Testis (tissue), 2 donors: ENCODE measurements at regions not wholly inside any gene's neighbourhood (a gene's known extent, or its start where the extent isn't known, plus 50 kb on each side); places are given as distances from the start of the nearest gene placed in this dataset.

Source experiments
- DNase-seq: peaks from one replicate; pipeline ENCODE4 v3.0.0-alpha.2; 2019
- H3K27ac ChIP-seq, 2 donors: fragments of 200-600 bp; sonication (generic); one replicate each; pipeline ENCODE4 v1.5.1; 2019
- H3K27me3 ChIP-seq: fragments of 200-600 bp; sonication (generic); one replicate; pipeline ENCODE4 v1.5.1; 2019
- H3K36me3 ChIP-seq: fragments of 200-600 bp; sonication (generic); one replicate; pipeline ENCODE4 v1.5.1; 2017; ENCODE audit warnings: low read depth; ENCODE audit errors: missing control alignments
- H3K4me1 ChIP-seq: fragments of 200-600 bp; sonication (generic); one replicate; pipeline ENCODE4 v1.5.1; 2019
- H3K4me3 ChIP-seq, 2 donors: fragments of 200-600 bp; sonication (generic); one replicate each; pipeline ENCODE4 v1.5.1; 2017 to 2019
- H3K9me3 ChIP-seq: fragments of 200-600 bp; sonication (generic); one replicate; pipeline ENCODE4 v1.5.1; 2017
- CTCF ChIP-seq, 3 experiments: fragments of 450-650 bp in 2 of 3; fragments of 200-600 bp in 1 of 3; sonication (generic) in 1 of 3; IDR thresholded peaks; one replicate each; pipeline ENCODE4 v1.5.1; 2016 to 2019; ENCODE audit warnings: antibody characterized with exemption in 3 of 3, mild to moderate bottlenecking in 2 of 3, moderate library complexity in 1 of 3
- POLR2A ChIP-seq: fragments of 450-650 bp; IDR thresholded peaks from one replicate; pipeline ENCODE4 v1.6.1; 2017; ENCODE audit warnings: antibody characterized with exemption, mild to moderate bottlenecking, moderate library complexity
- WGBS, 2 donors: methylation state at CpG; one replicate each; pipeline ENCODE4 v1.1.5; 2018; 5-methylcytosine and 5-hydroxymethylcytosine counted together
- intact Hi-C: fragments of 100-400 bp; cut with DNase I; formaldehyde crosslinking; loops from one replicate; pipeline ENCODE4 v1.15.1; 2023; ENCODE audit warnings: low total_unique reads

- Histone ChIP-seq H3K4me1 (no peaks in the 10 kb centered on the region), H3K36me3 (no peaks in the 10 kb centered on the region), H3K27me3 (no peaks in the 10 kb centered on the region), H3K9me3 (no peaks in the 10 kb centered on the region), H3K4me3 (no peak overlapping the region), H3K27ac (no peak overlapping the region)
- WGBS, 2 donors: 79 to 80% methylated on average over 3 of the region's 3 CpGs
- no peak for TF ChIP-seq POLR2A
- no peak for TF ChIP-seq CTCF (IDR thresholded peaks at IDR 0.05)
- intact Hi-C loops: no loop called here
- DNase-seq: peak; percentile 32
Measured at GRCh38 chr11:19389787-19390303, 149.1 kb upstream of the E2F8 start.

GRCh38 chr11:19382131-19382611 lies 141.4 kb upstream of the E2F8 start:
- 10 to 32% methylated on average over 15 to 16 of the region's 16 CpGs for WGBS, 2 donors
- peak; percentile 75 for DNase-seq
- intact Hi-C loops: no loop called here
- no peaks in the 10 kb centered on the region for H3K9me3 ChIP-seq
- TF ChIP-seq CTCF (IDR thresholded peaks at IDR 0.05): no peak
- no peak for TF ChIP-seq POLR2A
- no peak overlapping the region for H3K4me3 ChIP-seq
- no peaks in the 10 kb centered on the region for H3K27me3 ChIP-seq
- H3K27ac ChIP-seq: no peak overlapping the region
- peaks cover 4% of the 10 kb centered on the region for H3K4me1 ChIP-seq
- no peaks in the 10 kb centered on the region for H3K36me3 ChIP-seq

GRCh38 chr11:19380375-19380774 lies 139.6 kb upstream of the E2F8 start:
- H3K4me3 ChIP-seq: no peak overlapping the region
- H3K27me3 ChIP-seq: no peaks in the 10 kb centered on the region
- H3K9me3 ChIP-seq: no peaks in the 10 kb centered on the region
- peaks cover 4% of the 10 kb centered on the region for H3K4me1 ChIP-seq
- no peak for TF ChIP-seq POLR2A
- TF ChIP-seq CTCF (IDR thresholded peaks at IDR 0.05): no peak
- no peak for DNase-seq
- WGBS, 2 donors: 52 to 73% methylated on average over 2 of the region's 2 CpGs
- no peaks in the 10 kb centered on the region for H3K36me3 ChIP-seq
- intact Hi-C loops: no loop called here
- no peak overlapping the region for H3K27ac ChIP-seq

- H3K27ac ChIP-seq: no peak overlapping the region
- peaks cover 4% of the 10 kb centered on the region for H3K4me1 ChIP-seq
- 66 to 72% methylated on average over 7 of the region's 7 CpGs for WGBS, 2 donors
- intact Hi-C loops: no loop called here
- DNase-seq: no peak
- no peaks in the 10 kb centered on the region for H3K9me3 ChIP-seq
- H3K36me3 ChIP-seq: no peaks in the 10 kb centered on the region
- H3K27me3 ChIP-seq: no peaks in the 10 kb centered on the region
- H3K4me3 ChIP-seq: no peak overlapping the region
- TF ChIP-seq CTCF (IDR thresholded peaks at IDR 0.05) (no peak), POLR2A (no peak)
Measured at GRCh38 chr11:19379465-19379864, 138.7 kb upstream of the E2F8 start.

- H3K27ac ChIP-seq: no peak overlapping the region
- no peak for TF ChIP-seq POLR2A
- intact Hi-C loops: no loop called here
Measured at GRCh38 chr11:19378814-19379213, 138.1 kb upstream of the E2F8 start.

More at GRCh38 chr11:19378814-19379213, 138.1 kb upstream of the E2F8 start:
- DNase-seq: no peak
- Histone ChIP-seq H3K9me3 (no peaks in the 10 kb centered on the region), H3K36me3 (no peaks in the 10 kb centered on the region), H3K4me3 (no peak overlapping the region), H3K4me1 (peaks cover 4% of the 10 kb centered on the region), H3K27me3 (no peaks in the 10 kb centered on the region)
- 84 to 88% methylated on average over 4 of the region's 4 CpGs for WGBS, 2 donors
